IMR-90 (cell line): ENCODE measurements at regions not wholly inside any gene's neighbourhood (a gene's known extent, or its start where the extent isn't known, plus 50 kb on each side); places are given as distances from the start of the nearest gene placed in this dataset.

ENCODE experiments used
- ATAC-seq: fragments of 200-7000 bp; cut with Tn5 transposase; 2 replicates; pipeline ENCODE4 v1.9.1; 2020; ENCODE audit warnings: low read depth, mild to moderate bottlenecking, moderate library complexity
- BruUV-seq: library from RNA; stranded (reverse); fragments of 400-500 nt; replicated peaks from 2 replicates; lab custom pipeline; 2021; lab: Mats Ljungman, UMichigan
- CTCF ChIA-PET: fragments of 300-600 bp; formaldehyde crosslinking; extraction: SDS; loops from one replicate; lab custom pipeline; 2021; ENCODE audit warnings: antibody characterized with exemption; lab: Yijun Ruan, JAX
- POLR2A ChIA-PET: fragments of 300-600 bp; sonication (Branson Sonifier 250); formaldehyde crosslinking; loops from one replicate; lab custom pipeline; 2022; ENCODE audit warnings: antibody characterized with exemption; ENCODE audit not compliant: unreplicated experiment; lab: Charles Lee
- DNase-seq: peaks from one replicate; pipeline ENCODE4 v3.0.0; 2013
- H2AFZ ChIP-seq: replicated peaks from 2 replicates; pipeline ENCODE3; 2013; ENCODE audit warnings: low read length, mild to moderate bottlenecking; ENCODE audit not compliant: poor library complexity
- H2AK5ac ChIP-seq: 2 replicates; pipeline ENCODE4 v1.6.1; 2013; ENCODE audit warnings: low read depth, low read length, inconsistent platforms
- H2AK9ac ChIP-seq: replicated peaks from 2 replicates; pipeline ENCODE3; 2013; ENCODE audit warnings: mild to moderate bottlenecking, low read depth, low read length, moderate library complexity; ENCODE audit not compliant: poor library complexity
- H2BK120ac ChIP-seq: 2 replicates; pipeline ENCODE4 v1.6.1; 2013; ENCODE audit warnings: low read depth, low read length, inconsistent platforms
- H2BK15ac ChIP-seq: 3 replicates; pipeline ENCODE4 v1.6.1; 2013; ENCODE audit warnings: low read depth, low read length, inconsistent platforms
- H2BK20ac ChIP-seq: 2 replicates; pipeline ENCODE4 v1.6.1; 2013; ENCODE audit warnings: low read depth, mild to moderate bottlenecking, inconsistent platforms, low read length, moderate library complexity
- H2BK5ac ChIP-seq: 2 replicates; pipeline ENCODE4 v1.6.1; 2013; ENCODE audit warnings: mild to moderate bottlenecking, low read depth, low read length, inconsistent platforms; ENCODE audit not compliant: poor library complexity, severe bottlenecking
- H3K14ac ChIP-seq: replicated peaks from 2 replicates; pipeline ENCODE4 v1.6.1; 2013; ENCODE audit warnings: low read depth, low read length, inconsistent platforms
- H3K18ac ChIP-seq: 2 replicates; pipeline ENCODE4 v1.6.1; 2013; ENCODE audit warnings: low read depth, low read length, control low read depth
- H3K23ac ChIP-seq: 2 replicates; pipeline ENCODE4 v1.6.1; 2013; ENCODE audit warnings: low read depth, low read length, inconsistent platforms
- H3K27ac ChIP-seq: 2 replicates; pipeline ENCODE4 v1.5.1; 2013; ENCODE audit warnings: mild to moderate bottlenecking, control low read depth, low read length; ENCODE audit not compliant: insufficient read depth
- H3K27me3 ChIP-seq: 2 replicates; pipeline ENCODE4 v1.6.1; 2013; ENCODE audit warnings: low read length; ENCODE audit not compliant: control insufficient read depth, insufficient read depth
- H3K36me3 ChIP-seq: 2 replicates; pipeline ENCODE4 v1.6.1; 2013; ENCODE audit warnings: low read length, mixed read lengths; ENCODE audit not compliant: control insufficient read depth, insufficient read depth
- H3K4ac ChIP-seq: 2 replicates; pipeline ENCODE4 v1.6.1; 2013; ENCODE audit warnings: low read depth, low read length, inconsistent platforms
- H3K4me1 ChIP-seq: 2 replicates; pipeline ENCODE4 v1.6.1; 2013; ENCODE audit warnings: low read length, mixed read lengths; ENCODE audit not compliant: control insufficient read depth, insufficient read depth
- H3K4me2 ChIP-seq: 2 replicates; pipeline ENCODE4 v1.6.1; 2013; ENCODE audit warnings: low read depth, mild to moderate bottlenecking, control low read depth, low read length, moderate library complexity
- H3K4me3 ChIP-seq: 2 replicates; pipeline ENCODE4 v1.5.1; 2013; ENCODE audit warnings: low read depth, mild to moderate bottlenecking, control low read depth, low read length, moderate library complexity; ENCODE audit not compliant: insufficient read depth
- H3K56ac ChIP-seq: 2 replicates; pipeline ENCODE4 v1.6.1; 2013; ENCODE audit warnings: low read length, inconsistent platforms; ENCODE audit not compliant: insufficient read depth; ENCODE audit errors: extremely low read depth
- H3K79me1 ChIP-seq, 2 experiments: 2 replicates each; pipeline ENCODE4 v1.6.1; 2013; ENCODE audit warnings: low read length in 2 of 2, inconsistent platforms in 1 of 2, low read depth in 1 of 2
- H3K9ac ChIP-seq: 2 replicates; pipeline ENCODE4 v1.6.1; 2013; ENCODE audit warnings: low read depth, low read length, control low read depth
- H3K9me1 ChIP-seq: 2 replicates; pipeline ENCODE4 v1.6.1; 2013; ENCODE audit warnings: low read length, inconsistent platforms; ENCODE audit not compliant: insufficient read depth
- H3K9me3 ChIP-seq: 2 replicates; pipeline ENCODE4 v1.6.1; 2013; ENCODE audit warnings: low read length; ENCODE audit not compliant: control insufficient read depth, insufficient read depth
- H4K20me1 ChIP-seq: 2 replicates; pipeline ENCODE4 v1.6.1; 2013; ENCODE audit warnings: low read length, inconsistent platforms; ENCODE audit not compliant: insufficient read depth
- H4K5ac ChIP-seq: 2 replicates; pipeline ENCODE4 v1.6.1; 2013; ENCODE audit warnings: mild to moderate bottlenecking, low read depth, low read length, control low read depth
- H4K8ac ChIP-seq, 2 experiments: 2 replicates each; pipeline ENCODE4 v1.6.1; 2013; ENCODE audit warnings: low read depth in 2 of 2, low read length in 2 of 2, control low read depth in 1 of 2, inconsistent platforms in 1 of 2
- H4K91ac ChIP-seq: 2 replicates; pipeline ENCODE4 v1.6.1; 2013; ENCODE audit warnings: low read depth, low read length, inconsistent platforms; ENCODE audit not compliant: insufficient read depth
- CHD1 ChIP-seq: IDR thresholded peaks from 2 replicates; pipeline ENCODE4 v1.6.1; 2012; ENCODE audit warnings: low read depth, low read length, improper control_type of control experiment
- MXI1 ChIP-seq: IDR thresholded peaks from 2 replicates; pipeline ENCODE4 v1.6.1; 2012; ENCODE audit warnings: low read depth, mild to moderate bottlenecking, low read length, moderate library complexity, borderline replicate concordance
- RFX5 ChIP-seq: IDR thresholded peaks from 2 replicates; pipeline ENCODE4 v1.8.0; 2012; ENCODE audit warnings: low read depth, mild to moderate bottlenecking, low read length, moderate library complexity
- WGBS, 2 experiments: methylation state at CpG; one replicate each; pipeline versions ENCODE4 v1.1.5 to v1.1.7; 2013; ENCODE audit warnings: missing lambda C conversion rate in 2 of 2; ENCODE audit not compliant: insufficient read length in 1 of 2; ENCODE audit errors: extremely low coverage in 2 of 2; 5-methylcytosine and 5-hydroxymethylcytosine counted together
- dilution Hi-C: fragments of 300-500 bp; cut with HindIII; formaldehyde crosslinking; loops from one replicate; pipeline ENCODE4 v1.14.3; 2018; ENCODE audit warnings: low sequenced_read_pairs; ENCODE audit not compliant: unreplicated experiment
- in situ Hi-C: fragments of 300-500 bp; cut with MboI; formaldehyde crosslinking; loops from 3 replicates; pipeline ENCODE4 v1.14.3; 2019; ENCODE audit warnings: low sequenced_read_pairs, inconsistent platforms, mixed read lengths
- intact Hi-C: fragments of 100-400 bp; cut with micrococcal nuclease; formaldehyde crosslinking; loops from 2 replicates; pipeline ENCODE4 v1.10.0; 2022

GRCh38 chr1:220473440-220473839 lies 54.5 kb upstream of the MARK1 start:
- POLR2A ChIA-PET: no interaction called here
- no peak overlapping the region for H3K18ac ChIP-seq
- ATAC-seq: no peak
- H2AFZ ChIP-seq: no peak overlapping the region
- H3K79me1 ChIP-seq: no peaks in the 10 kb centered on the region
- no peak overlapping the region for H3K4me3 ChIP-seq
- H3K14ac ChIP-seq: no peak overlapping the region
- no peaks in the 10 kb centered on the region for H4K20me1 ChIP-seq
- no peak overlapping the region for H3K4ac ChIP-seq
- H3K9me1 ChIP-seq: no peaks in the 10 kb centered on the region
- H2BK5ac ChIP-seq: no peak overlapping the region
- no peaks in the 10 kb centered on the region for H3K4me1 ChIP-seq
- no peak overlapping the region for H3K9ac ChIP-seq
- no peak overlapping the region for H3K27ac ChIP-seq
- no peak for DNase-seq
- CTCF ChIA-PET: interaction anchor here (0.8 kb wide), 1 partner anchor 161 kb away, joined by 4 read pairs; no protein-coding TSS in a partner anchor
- no peak overlapping the region for H2AK5ac ChIP-seq
- no peak overlapping the region for H3K4me2 ChIP-seq
- H3K27me3 ChIP-seq: no peaks in the 10 kb centered on the region
- no peak overlapping the region for H3K23ac ChIP-seq
- no peak overlapping the region for H2BK15ac ChIP-seq
- H3K56ac ChIP-seq: no peak overlapping the region
- H4K5ac ChIP-seq: no peak overlapping the region
- H3K36me3 ChIP-seq: no peaks in the 10 kb centered on the region
- TF ChIP-seq CHD1 (no peak), MXI1 (no peak), RFX5 (no peak)
- 0 out of 2 replicates have a peak, but pooled peaks cover 4% of the 10 kb centered on the region for H3K9me3 ChIP-seq
- H4K91ac ChIP-seq: no peak overlapping the region
- no CpG with 5 or more reads among the region's 2 CpGs for WGBS, 2 experiments
- no peak overlapping the region for H2BK120ac ChIP-seq
- no peak overlapping the region for H2BK20ac ChIP-seq
- H4K8ac ChIP-seq: no peak overlapping the region
- no TSS peak for BruUV-seq
- dilution Hi-C loops (no loop called here), in situ Hi-C loops (no loop called here), intact Hi-C loops (no loop called here)
- no peak overlapping the region for H2AK9ac ChIP-seq
